Sigmoid colon (tissue), 4 donors: ENCODE measurements at regions not wholly inside any gene's neighbourhood (a gene's known extent, or its start where the extent isn't known, plus 50 kb on each side); places are given as distances from the start of the nearest gene placed in this dataset.

Source experiments
- CTCF ChIP-seq, 4 experiments: fragments of 450-650 bp in 3 of 4; fragments of 200-600 bp in 1 of 4; IDR thresholded peaks; one replicate each; pipeline ENCODE4 v1.5.1; 2016 to 2019; ENCODE audit warnings: antibody characterized with exemption in 4 of 4, mild to moderate bottlenecking in 3 of 4, moderate library complexity in 2 of 4
- EP300 ChIP-seq, 4 donors: sonication (generic); formaldehyde crosslinking; IDR thresholded peaks; one replicate each; pipeline ENCODE4 v1.6.1; 2017; ENCODE audit warnings: antibody characterized with exemption in 4 of 4
- POLR2A ChIP-seq, 2 donors: fragments of 450-650 bp; IDR thresholded peaks; one replicate each; pipeline ENCODE4 v1.6.1; 2016; ENCODE audit warnings: antibody characterized with exemption in 2 of 2, mild to moderate bottlenecking in 2 of 2, moderate library complexity in 2 of 2
- POLR2AphosphoS5 ChIP-seq, 4 donors: sonication (generic); formaldehyde crosslinking; IDR thresholded peaks; one replicate each; pipeline ENCODE4 v1.6.1; 2017; ENCODE audit warnings: antibody characterized with exemption in 4 of 4

GRCh38 chr20:57112448-57112847 lies 154.0 kb downstream of the BMP7 start:
- TF ChIP-seq EP300 (IDR thresholded peaks at IDR 0.05), result no peak
- no peak for TF ChIP-seq CTCF (IDR thresholded peaks at IDR 0.05)
- no peak for TF ChIP-seq POLR2A (IDR thresholded peaks at IDR 0.05)
- TF ChIP-seq POLR2AphosphoS5 (IDR thresholded peaks at IDR 0.05), result no peak
